ENCODE measurements at regions not wholly inside any gene's neighbourhood (a gene's known extent, or its start where the extent isn't known, plus 50 kb on each side); places are given as distances from the start of the nearest gene placed in this dataset.
A peak's percentile ranks its signal among the peaks of the same experiment; 100 is the strongest.
"Not testable (repeated sequence)": the region's sequence is repeated elsewhere in the genome, so short reads cannot be mapped to it uniquely, and the experiment has no call there.

- WGBS (ENCODE audit: insufficient coverage) = 88% methylated on average over 6 of the region's 9 CpGs
These were observed 54.5 kb downstream of the IRX5 start for GRCh38 chr16:54985156-54985555.

GRCh38 chr16:54985668-54986067 is 55.0 kb downstream of the IRX5 start:
- Histone ChIP-seq H3K4me3 (ENCODE audit: low read depth, low read length) (no peak overlapping the region), H3K4me1 (ENCODE audit: control insufficient read depth, insufficient read depth, low read length) (peaks cover 24% of the 10 kb centered on the region), H3K9me3 (ENCODE audit: control insufficient read depth, insufficient read depth, low read length) (no peaks in the 10 kb centered on the region), H3K36me3 (ENCODE audit: control insufficient read depth, insufficient read depth, low read length) (no peaks in the 10 kb centered on the region), H3K27ac (ENCODE audit: low read depth, low read length) (no peak overlapping the region), H3K27me3 (ENCODE audit: control insufficient read depth, insufficient read depth, low read length) (peaks cover 8% of the 10 kb centered on the region)
- WGBS (ENCODE audit: insufficient coverage) = 89% methylated on average over 1 of the region's 3 CpGs
- DNase-seq (ENCODE audit: low read depth in 4 of 6, low spot score in 6 of 6) = no peak

More at GRCh38 chr16:54985156-54985555, 54.5 kb downstream of the IRX5 start:
- no peak for DNase-seq (ENCODE audit: low read depth in 4 of 6, low spot score in 6 of 6)
- H3K4me3 ChIP-seq (ENCODE audit: low read depth, low read length) = no peak overlapping the region
- no peak overlapping the region for H3K27ac ChIP-seq (ENCODE audit: low read depth, low read length)
- H3K4me1 ChIP-seq (ENCODE audit: control insufficient read depth, insufficient read depth, low read length) = peaks cover 24% of the 10 kb centered on the region
- H3K27me3 ChIP-seq (ENCODE audit: control insufficient read depth, insufficient read depth, low read length) = peaks cover 8% of the 10 kb centered on the region
- no peaks in the 10 kb centered on the region for H3K9me3 ChIP-seq (ENCODE audit: control insufficient read depth, insufficient read depth, low read length)
- no peaks in the 10 kb centered on the region for H3K36me3 ChIP-seq (ENCODE audit: control insufficient read depth, insufficient read depth, low read length)

GRCh38 chr16:54986409-54986808 is 55.7 kb downstream of the IRX5 start:
- H3K4me1 ChIP-seq (ENCODE audit: control insufficient read depth, insufficient read depth, low read length) = peaks cover 24% of the 10 kb centered on the region
- H3K4me3 ChIP-seq (ENCODE audit: low read depth, low read length) = no peak overlapping the region
- H3K27me3 ChIP-seq (ENCODE audit: control insufficient read depth, insufficient read depth, low read length) = peaks cover 8% of the 10 kb centered on the region
- WGBS (ENCODE audit: insufficient coverage) = 50% methylated on average over 1 of the region's 8 CpGs
- DNase-seq (ENCODE audit: low read depth in 4 of 6, low spot score in 6 of 6) = peak in 3 of 6 donors; percentile 22 to 71 (median 68)
- no peaks in the 10 kb centered on the region for H3K9me3 ChIP-seq (ENCODE audit: control insufficient read depth, insufficient read depth, low read length)
- H3K27ac ChIP-seq (ENCODE audit: low read depth, low read length) = no peak overlapping the region
- H3K36me3 ChIP-seq (ENCODE audit: control insufficient read depth, insufficient read depth, low read length) = no peaks in the 10 kb centered on the region

- no peak overlapping the region for H3K27ac ChIP-seq (ENCODE audit: low read depth, low read length)
- 33% methylated on average over 8 of the region's 14 CpGs for WGBS (ENCODE audit: insufficient coverage)
These were observed 56.4 kb downstream of the IRX5 start for GRCh38 chr16:54987081-54987480.

GRCh38 chr16:54991525-54991924 is 60.9 kb downstream of the IRX5 start:
- no peak overlapping the region for H3K27ac ChIP-seq (ENCODE audit: low read depth, low read length)
- H3K4me1 ChIP-seq (ENCODE audit: control insufficient read depth, insufficient read depth, low read length) = peaks cover 17% of the 10 kb centered on the region
- H3K36me3 ChIP-seq (ENCODE audit: control insufficient read depth, insufficient read depth, low read length) = no peaks in the 10 kb centered on the region
- no peak for DNase-seq (ENCODE audit: low read depth in 4 of 6, low spot score in 6 of 6)
- WGBS (ENCODE audit: insufficient coverage) = 90% methylated on average over 3 of the region's 3 CpGs
- H3K27me3 ChIP-seq (ENCODE audit: control insufficient read depth, insufficient read depth, low read length) = peaks cover 3% of the 10 kb centered on the region
- no peak overlapping the region for H3K4me3 ChIP-seq (ENCODE audit: low read depth, low read length)
- no peaks in the 10 kb centered on the region for H3K9me3 ChIP-seq (ENCODE audit: control insufficient read depth, insufficient read depth, low read length)

More at GRCh38 chr16:54987081-54987480, 56.4 kb downstream of the IRX5 start:
- no peaks in the 10 kb centered on the region for H3K9me3 ChIP-seq (ENCODE audit: control insufficient read depth, insufficient read depth, low read length)
- H3K27me3 ChIP-seq (ENCODE audit: control insufficient read depth, insufficient read depth, low read length) = peaks cover 6% of the 10 kb centered on the region
- H3K36me3 ChIP-seq (ENCODE audit: control insufficient read depth, insufficient read depth, low read length) = no peaks in the 10 kb centered on the region
- H3K4me3 ChIP-seq (ENCODE audit: low read depth, low read length) = no peak overlapping the region
- peak in 2 of 6 donors; percentile 22 to 34 for DNase-seq (ENCODE audit: low read depth in 4 of 6, low spot score in 6 of 6)
- peaks cover 24% of the 10 kb centered on the region for H3K4me1 ChIP-seq (ENCODE audit: control insufficient read depth, insufficient read depth, low read length)

GRCh38 chr16:54991946-54992345 is 61.3 kb downstream of the IRX5 start:
- not testable (repeated sequence) for H3K4me3 ChIP-seq (ENCODE audit: low read depth, low read length); H3K27me3 ChIP-seq (ENCODE audit: control insufficient read depth, insufficient read depth, low read length); H3K9me3 ChIP-seq (ENCODE audit: control insufficient read depth, insufficient read depth, low read length); H3K27ac ChIP-seq (ENCODE audit: low read depth, low read length); H3K36me3 ChIP-seq (ENCODE audit: control insufficient read depth, insufficient read depth, low read length); DNase-seq (ENCODE audit: low read depth in 4 of 6, low spot score in 6 of 6)
- H3K4me1 ChIP-seq (ENCODE audit: control insufficient read depth, insufficient read depth, low read length) = peaks cover 12% of the 10 kb centered on the region
- 100% methylated on average over 2 of the region's 4 CpGs for WGBS (ENCODE audit: insufficient coverage)

- Histone ChIP-seq H3K36me3 (ENCODE audit: control insufficient read depth, insufficient read depth, low read length) (no peaks in the 10 kb centered on the region), H3K27ac (ENCODE audit: low read depth, low read length) (no peak overlapping the region), H3K4me3 (ENCODE audit: low read depth, low read length) (no peak overlapping the region), H3K27me3 (ENCODE audit: control insufficient read depth, insufficient read depth, low read length) (no peaks in the 10 kb centered on the region), H3K9me3 (ENCODE audit: control insufficient read depth, insufficient read depth, low read length) (no peaks in the 10 kb centered on the region), H3K4me1 (ENCODE audit: control insufficient read depth, insufficient read depth, low read length) (peaks cover 4% of the 10 kb centered on the region)
- WGBS (ENCODE audit: insufficient coverage) = no CpG with 5 or more reads among the region's 2 CpGs
- no peak for DNase-seq (ENCODE audit: low read depth in 4 of 6, low spot score in 6 of 6)
These were observed 62.6 kb downstream of the IRX5 start for GRCh38 chr16:54993106-54993895.

GRCh38 chr16:54996186-54996585 is 65.5 kb downstream of the IRX5 start:
- H3K4me1 ChIP-seq (ENCODE audit: control insufficient read depth, insufficient read depth, low read length) = no peaks in the 10 kb centered on the region
- no peaks in the 10 kb centered on the region for H3K27me3 ChIP-seq (ENCODE audit: control insufficient read depth, insufficient read depth, low read length)
- no peak for DNase-seq (ENCODE audit: low read depth in 4 of 6, low spot score in 6 of 6)
- no peak overlapping the region for H3K27ac ChIP-seq (ENCODE audit: low read depth, low read length)
- 90% methylated on average over 4 of the region's 7 CpGs for WGBS (ENCODE audit: insufficient coverage)
- H3K9me3 ChIP-seq (ENCODE audit: control insufficient read depth, insufficient read depth, low read length) = no peaks in the 10 kb centered on the region
- no peak overlapping the region for H3K4me3 ChIP-seq (ENCODE audit: low read depth, low read length)
- H3K36me3 ChIP-seq (ENCODE audit: control insufficient read depth, insufficient read depth, low read length) = no peaks in the 10 kb centered on the region

- no peaks in the 10 kb centered on the region for H3K36me3 ChIP-seq (ENCODE audit: control insufficient read depth, insufficient read depth, low read length)
- no CpG with 5 or more reads among the region's 1 CpG for WGBS (ENCODE audit: insufficient coverage)
- H3K4me3 ChIP-seq (ENCODE audit: low read depth, low read length) = no peak overlapping the region
- H3K27me3 ChIP-seq (ENCODE audit: control insufficient read depth, insufficient read depth, low read length) = no peaks in the 10 kb centered on the region
- H3K27ac ChIP-seq (ENCODE audit: low read depth, low read length) = no peak overlapping the region
- H3K9me3 ChIP-seq (ENCODE audit: control insufficient read depth, insufficient read depth, low read length) = no peaks in the 10 kb centered on the region
- no peak for DNase-seq (ENCODE audit: low read depth in 4 of 6, low spot score in 6 of 6)
- no peaks in the 10 kb centered on the region for H3K4me1 ChIP-seq (ENCODE audit: control insufficient read depth, insufficient read depth, low read length)
These were observed 68.2 kb downstream of the IRX5 start for GRCh38 chr16:54998834-54999233.

- H3K27ac ChIP-seq (ENCODE audit: low read depth, low read length) = no peak overlapping the region
These were observed 68.8 kb downstream of the IRX5 start for GRCh38 chr16:54999481-54999880.

More at GRCh38 chr16:54999481-54999880, 68.8 kb downstream of the IRX5 start:
- H3K27me3 ChIP-seq (ENCODE audit: control insufficient read depth, insufficient read depth, low read length) = no peaks in the 10 kb centered on the region
- 41% methylated on average over 11 of the region's 11 CpGs for WGBS (ENCODE audit: insufficient coverage)
- peak in 1 of 6 donors; percentile 22 for DNase-seq (ENCODE audit: low read depth in 4 of 6, low spot score in 6 of 6)
- H3K4me1 ChIP-seq (ENCODE audit: control insufficient read depth, insufficient read depth, low read length) = no peaks in the 10 kb centered on the region
- H3K36me3 ChIP-seq (ENCODE audit: control insufficient read depth, insufficient read depth, low read length) = no peaks in the 10 kb centered on the region
- H3K4me3 ChIP-seq (ENCODE audit: low read depth, low read length) = no peak overlapping the region
- no peaks in the 10 kb centered on the region for H3K9me3 ChIP-seq (ENCODE audit: control insufficient read depth, insufficient read depth, low read length)

All from spinal cord (tissue), 9 donors.